ENCODE measurements at regions not wholly inside any gene's neighbourhood (a gene's known extent, or its start where the extent isn't known, plus 50 kb on each side); places are given as distances from the start of the nearest gene placed in this dataset.

DNA sequence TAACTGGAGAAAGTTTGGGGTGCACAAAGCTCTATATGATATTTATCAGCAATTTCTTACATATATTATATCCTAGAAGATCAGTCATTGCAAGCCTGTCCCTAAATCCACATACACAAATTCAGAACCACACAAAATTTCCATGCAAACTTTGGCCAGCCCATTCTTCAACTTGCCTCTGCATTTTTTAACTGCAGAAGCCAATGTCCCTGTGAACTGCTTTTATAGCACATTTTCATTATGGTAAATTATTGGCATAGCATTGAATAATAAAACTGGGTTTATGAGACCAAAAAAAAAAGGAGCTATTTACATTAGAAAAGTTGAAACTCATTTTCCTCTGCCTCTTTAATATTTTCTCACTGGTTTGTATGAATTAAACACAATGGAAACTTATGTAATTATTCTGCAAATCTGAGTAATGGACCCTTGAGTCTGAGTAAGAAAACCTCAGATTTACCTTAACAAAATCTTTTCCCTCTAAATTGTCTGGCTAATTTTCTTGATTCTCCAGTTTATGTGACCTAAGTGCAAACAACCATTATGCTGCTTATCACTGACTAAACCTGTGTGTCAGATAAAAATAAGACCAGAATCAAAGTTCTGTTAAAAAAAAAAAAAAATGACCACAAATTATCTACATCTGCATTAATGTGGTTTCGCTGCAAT, 398.9 kb downstream of the EFNA5 start:
- no peaks in the 10 kb centered on the region for H3K27me3 ChIP-seq
- WGBS (ENCODE audit: insufficient coverage, low coverage, low lambda C conversion rate, missing lambda C conversion rate), result 79% methylated on average over 1 of the region's 1 CpG

DNA sequence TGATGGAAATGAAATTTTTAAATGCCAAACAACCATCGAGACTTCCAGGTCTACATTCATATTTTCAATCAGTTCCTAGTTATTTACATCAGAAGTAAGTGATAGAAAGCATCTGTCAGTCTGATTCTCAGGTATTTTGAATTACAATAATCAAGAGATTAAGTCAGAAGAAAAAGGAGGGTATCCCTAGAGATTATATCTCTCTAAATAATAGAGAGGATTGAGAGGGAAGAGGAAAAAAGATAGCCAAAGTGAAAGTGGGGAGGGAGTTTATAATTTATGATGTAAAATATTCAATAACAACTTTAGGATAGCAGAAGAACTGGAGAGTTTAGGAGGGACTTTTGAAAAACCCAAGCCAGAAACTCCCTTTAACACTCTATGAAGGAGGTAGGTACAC, 400.2 kb downstream of the EFNA5 start:
- ATAC-seq (no peak), DNase-seq (no peak)
- TF ChIP-seq, protein P1, sequence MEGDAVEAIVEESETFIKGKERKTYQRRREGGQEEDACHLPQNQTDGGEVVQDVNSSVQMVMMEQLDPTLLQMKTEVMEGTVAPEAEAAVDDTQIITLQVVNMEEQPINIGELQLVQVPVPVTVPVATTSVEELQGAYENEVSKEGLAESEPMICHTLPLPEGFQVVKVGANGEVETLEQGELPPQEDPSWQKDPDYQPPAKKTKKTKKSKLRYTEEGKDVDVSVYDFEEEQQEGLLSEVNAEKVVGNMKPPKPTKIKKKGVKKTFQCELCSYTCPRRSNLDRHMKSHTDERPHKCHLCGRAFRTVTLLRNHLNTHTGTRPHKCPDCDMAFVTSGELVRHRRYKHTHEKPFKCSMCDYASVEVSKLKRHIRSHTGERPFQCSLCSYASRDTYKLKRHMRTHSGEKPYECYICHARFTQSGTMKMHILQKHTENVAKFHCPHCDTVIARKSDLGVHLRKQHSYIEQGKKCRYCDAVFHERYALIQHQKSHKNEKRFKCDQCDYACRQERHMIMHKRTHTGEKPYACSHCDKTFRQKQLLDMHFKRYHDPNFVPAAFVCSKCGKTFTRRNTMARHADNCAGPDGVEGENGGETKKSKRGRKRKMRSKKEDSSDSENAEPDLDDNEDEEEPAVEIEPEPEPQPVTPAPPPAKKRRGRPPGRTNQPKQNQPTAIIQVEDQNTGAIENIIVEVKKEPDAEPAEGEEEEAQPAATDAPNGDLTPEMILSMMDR (IDR thresholded peaks at IDR 0.05), result no peak
- no peak for TF ChIP-seq POLR2A (IDR thresholded peaks at IDR 0.05)
- intact Hi-C loops (cut with DNase I), result no loop called here
- Histone ChIP-seq H3K9me3 (no peaks in the 10 kb centered on the region), H3K36me3 (no peaks in the 10 kb centered on the region), H3K4me3 (no peak overlapping the region), H3K27ac (no peak overlapping the region), H3K4me1 (no peaks in the 10 kb centered on the region), H3K27me3 (no peaks in the 10 kb centered on the region)
- WGBS (ENCODE audit: insufficient coverage, low coverage, low lambda C conversion rate, missing lambda C conversion rate), result 79% methylated on average over 1 of the region's 1 CpG

More for the DNA sequence above, 398.9 kb downstream of the EFNA5 start:
- Histone ChIP-seq H3K4me3 (no peak overlapping the region), H3K36me3 (no peaks in the 10 kb centered on the region), H3K27ac (no peak overlapping the region), H3K4me1 (no peaks in the 10 kb centered on the region), H3K9me3 (no peaks in the 10 kb centered on the region)
- no peak for DNase-seq
- intact Hi-C loops (cut with DNase I), result no loop called here
- ATAC-seq, result no peak
- TF ChIP-seq, protein P1 (IDR thresholded peaks at IDR 0.05), result no peak
- TF ChIP-seq POLR2A (IDR thresholded peaks at IDR 0.05), result no peak

GRCh38 chr5:107269678-107270077, 401.1 kb downstream of the EFNA5 start:
- TF ChIP-seq, protein P1 (IDR thresholded peaks at IDR 0.05), result no peak
- TF ChIP-seq POLR2A (IDR thresholded peaks at IDR 0.05), result no peak
- no peak for DNase-seq
- H3K36me3 ChIP-seq, result no peaks in the 10 kb centered on the region
- no peaks in the 10 kb centered on the region for H3K27me3 ChIP-seq
- intact Hi-C loops (cut with DNase I), result no loop called here
- H3K9me3 ChIP-seq, result no peaks in the 10 kb centered on the region
- H3K4me3 ChIP-seq, result no peak overlapping the region
- H3K27ac ChIP-seq, result no peak overlapping the region
- 67% methylated on average over 2 of the region's 2 CpGs for WGBS (ENCODE audit: insufficient coverage, low coverage, low lambda C conversion rate, missing lambda C conversion rate)
- ATAC-seq, result no peak
- H3K4me1 ChIP-seq, result no peaks in the 10 kb centered on the region

GRCh38 chr5:107269256-107269655, 401.5 kb downstream of the EFNA5 start:
- ATAC-seq (no peak), DNase-seq (no peak)
- no peak overlapping the region for H3K27ac ChIP-seq
- no peaks in the 10 kb centered on the region for H3K36me3 ChIP-seq
- WGBS (ENCODE audit: insufficient coverage, low coverage, low lambda C conversion rate, missing lambda C conversion rate), result 60% methylated on average over 2 of the region's 2 CpGs
- no peak overlapping the region for H3K4me3 ChIP-seq
- H3K4me1 ChIP-seq, result no peaks in the 10 kb centered on the region
- intact Hi-C loops (cut with DNase I), result no loop called here
- H3K27me3 ChIP-seq, result no peaks in the 10 kb centered on the region
- TF ChIP-seq POLR2A (IDR thresholded peaks at IDR 0.05), result no peak
- TF ChIP-seq, protein P1 (IDR thresholded peaks at IDR 0.05), result no peak
- no peaks in the 10 kb centered on the region for H3K9me3 ChIP-seq

Data from right lobe of liver (tissue), 6 donors.